ENCODE measurements at regions not wholly inside any gene's neighbourhood (a gene's known extent, or its start where the extent isn't known, plus 50 kb on each side); places are given as distances from the start of the nearest gene placed in this dataset.

DNA sequence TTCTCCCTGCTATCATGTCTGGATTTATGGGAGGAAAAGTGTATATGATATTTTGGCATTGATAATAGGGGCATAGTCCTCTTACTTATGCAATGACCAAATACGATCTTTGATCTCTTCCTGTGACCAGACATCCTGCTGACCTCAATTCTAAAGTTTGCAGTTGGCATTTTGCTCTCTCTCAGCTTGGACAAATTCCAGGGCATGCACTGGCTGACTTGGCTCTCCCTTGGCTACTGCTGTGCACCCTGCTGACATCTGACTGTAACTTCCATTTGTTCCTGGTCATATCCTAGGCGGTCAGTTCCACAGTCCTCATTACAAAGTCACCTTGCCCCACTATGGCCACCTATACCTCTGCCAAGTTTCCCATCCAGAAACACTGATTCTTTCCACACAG is 380.7 kb upstream of the NR5A2 start:
- no peak for DNase-seq (ENCODE audit: low read depth in 3 of 3, low spot score in 2 of 3)

DNA sequence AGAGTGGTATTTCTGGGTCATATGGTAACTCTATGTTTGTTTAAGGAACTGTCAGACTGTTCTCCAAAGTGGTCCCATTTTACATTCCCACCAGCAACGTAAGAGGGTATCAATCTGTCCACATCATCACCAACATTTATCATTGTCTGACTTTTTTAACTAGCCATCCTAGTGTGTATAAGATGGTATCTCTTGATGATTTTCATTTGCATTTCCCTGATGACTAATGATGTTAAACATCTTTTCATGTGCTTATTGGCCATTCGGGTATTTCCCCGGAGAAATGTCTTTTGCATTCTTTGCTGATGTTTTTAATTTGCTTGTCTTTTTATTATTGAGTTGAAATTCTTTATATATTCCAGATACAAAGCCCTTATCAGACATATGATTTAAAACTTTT is 370.1 kb upstream of the NR5A2 start:
- DNase-seq (ENCODE audit: low read depth in 3 of 3, low spot score in 2 of 3): no peak

DNA sequence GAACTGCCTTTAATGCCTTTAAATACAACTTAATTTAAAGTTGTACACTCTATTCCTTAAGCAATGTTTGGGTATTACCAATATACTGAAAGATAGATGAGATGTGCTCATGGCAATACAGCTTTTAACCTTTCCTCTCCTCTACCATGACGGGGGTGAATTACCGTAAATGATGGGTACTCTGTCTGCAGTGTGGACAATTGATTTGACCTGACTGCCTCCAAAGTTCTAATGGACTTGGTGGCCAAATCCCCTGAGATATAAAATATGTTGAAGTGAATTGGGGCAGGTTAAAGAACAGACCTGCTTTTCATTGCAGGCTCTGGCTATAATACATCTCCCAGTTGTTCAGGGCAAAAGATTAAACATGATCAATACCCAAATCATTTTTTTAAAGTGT is 367.4 kb upstream of the NR5A2 start:
- no peak for DNase-seq (ENCODE audit: low read depth in 3 of 3, low spot score in 2 of 3)

DNA sequence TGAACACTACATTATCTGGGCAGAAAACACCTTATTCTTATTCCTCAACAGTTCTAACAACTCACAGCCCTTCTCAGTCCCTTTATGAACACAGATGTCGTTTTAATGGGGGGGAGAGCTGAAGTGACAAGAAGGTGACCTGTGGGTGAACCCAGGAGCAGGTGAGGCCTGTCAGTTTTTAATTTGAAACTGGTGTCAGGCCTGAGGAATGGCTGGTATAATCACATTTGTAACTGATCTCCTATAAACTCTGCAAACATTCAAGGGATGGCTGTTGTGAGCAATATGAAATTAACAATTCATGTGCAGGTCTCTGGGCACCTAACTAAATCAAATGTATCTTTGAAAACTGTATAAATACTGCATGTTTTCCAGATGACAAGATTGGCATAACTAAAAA is 362.1 kb upstream of the NR5A2 start:
- no peak for DNase-seq (ENCODE audit: low read depth in 3 of 3, low spot score in 2 of 3)

DNA sequence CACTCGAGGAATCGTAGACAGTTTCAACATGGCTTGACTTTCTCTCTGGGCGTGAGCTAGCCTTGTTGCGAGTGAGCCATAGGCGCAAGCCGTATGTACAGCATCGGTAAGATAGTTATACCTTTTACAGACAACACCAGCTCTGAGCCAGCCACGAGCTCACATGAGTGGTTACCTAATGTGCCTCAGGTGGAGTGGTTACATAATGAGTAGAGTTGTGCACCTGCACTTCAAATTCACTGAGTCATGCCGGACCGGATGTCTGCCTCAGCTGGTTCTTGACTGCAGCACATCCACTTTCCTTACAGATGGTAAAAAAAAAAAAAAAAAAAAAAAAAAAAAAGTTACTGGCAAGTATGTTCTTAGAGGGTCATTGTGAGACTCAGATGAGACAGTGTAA is 360.4 kb upstream of the NR5A2 start:
- DNase-seq (ENCODE audit: low read depth in 3 of 3, low spot score in 2 of 3): no peak

DNA sequence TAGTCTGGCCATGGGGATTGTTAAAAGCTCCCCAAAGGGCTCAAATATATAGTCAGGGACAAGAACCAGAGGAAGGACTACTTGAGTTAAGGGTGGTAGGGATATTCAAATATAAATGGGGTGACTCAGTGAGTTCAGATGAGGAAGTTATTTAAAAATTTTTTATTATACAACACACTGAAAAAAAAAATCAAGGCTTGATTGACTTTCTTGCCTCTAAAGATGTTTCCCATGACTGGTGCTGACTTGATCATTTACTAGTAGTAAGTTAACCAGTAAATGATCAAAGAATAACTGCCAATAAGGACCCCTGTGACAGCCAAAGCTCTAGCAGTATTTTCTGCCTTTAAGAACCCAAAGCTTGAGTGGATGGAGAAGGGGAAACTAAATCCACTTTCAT is 357.6 kb upstream of the NR5A2 start:
- no peak for DNase-seq (ENCODE audit: low read depth in 3 of 3, low spot score in 2 of 3)

DNA sequence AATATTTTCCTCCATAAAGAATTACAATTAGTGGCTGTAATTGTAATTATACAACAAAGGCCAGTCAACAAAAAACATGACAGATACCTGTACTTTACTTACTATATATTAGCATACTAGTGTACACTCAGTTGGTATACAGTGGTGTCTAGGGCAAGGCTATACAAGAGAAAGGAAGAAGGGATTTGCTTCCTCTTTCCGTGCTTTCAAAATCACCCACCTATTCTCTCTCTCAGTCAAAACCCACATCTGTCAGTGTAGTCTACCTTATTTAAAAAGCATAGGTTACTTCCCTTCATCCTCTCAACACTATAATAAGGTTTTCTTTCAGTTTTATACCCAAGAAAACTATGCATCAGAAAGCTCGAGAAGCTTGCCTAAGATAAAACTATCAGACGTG is 355.8 kb upstream of the NR5A2 start:
- no peak for DNase-seq (ENCODE audit: low read depth in 3 of 3, low spot score in 2 of 3)

DNA sequence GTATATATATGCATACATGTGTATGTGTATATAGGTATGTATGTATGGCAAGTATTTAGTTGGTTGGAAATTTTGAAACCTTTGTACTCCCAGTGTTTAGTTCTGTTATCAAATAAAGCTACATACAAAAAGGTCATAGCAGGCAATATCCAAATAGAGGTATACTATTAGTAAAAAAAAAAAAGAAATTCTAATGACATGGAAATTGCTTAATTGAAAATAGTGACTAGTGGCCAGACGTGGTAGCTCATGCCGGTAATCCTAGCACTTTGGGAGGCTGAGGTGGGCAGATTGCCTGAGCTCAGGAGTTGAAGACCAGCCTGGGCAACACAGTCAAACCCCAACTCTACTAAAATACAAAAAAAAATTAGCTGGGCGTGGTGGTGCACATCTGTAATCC is 351.6 kb upstream of the NR5A2 start:
- DNase-seq (ENCODE audit: low read depth in 3 of 3, low spot score in 2 of 3): no peak

DNA sequence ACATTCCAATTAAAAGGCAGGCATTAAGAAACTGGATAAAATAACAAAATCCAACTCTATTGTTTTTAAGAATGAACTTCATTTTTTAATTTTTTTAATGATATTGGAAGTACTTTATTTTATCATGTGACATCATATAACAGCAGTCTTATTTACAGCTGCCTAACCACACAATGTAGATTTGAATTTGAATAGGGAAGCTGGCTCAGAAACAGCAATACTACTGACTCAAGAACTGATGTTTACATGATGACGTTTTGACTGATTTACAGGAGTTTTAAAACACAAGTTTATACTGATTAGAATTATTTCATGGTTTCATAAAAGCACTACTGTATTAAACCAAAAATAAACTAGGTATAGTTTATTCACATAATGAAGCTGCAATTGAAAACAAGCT is 348.7 kb upstream of the NR5A2 start:
- no peak for DNase-seq (ENCODE audit: low read depth in 3 of 3, low spot score in 2 of 3)

DNA sequence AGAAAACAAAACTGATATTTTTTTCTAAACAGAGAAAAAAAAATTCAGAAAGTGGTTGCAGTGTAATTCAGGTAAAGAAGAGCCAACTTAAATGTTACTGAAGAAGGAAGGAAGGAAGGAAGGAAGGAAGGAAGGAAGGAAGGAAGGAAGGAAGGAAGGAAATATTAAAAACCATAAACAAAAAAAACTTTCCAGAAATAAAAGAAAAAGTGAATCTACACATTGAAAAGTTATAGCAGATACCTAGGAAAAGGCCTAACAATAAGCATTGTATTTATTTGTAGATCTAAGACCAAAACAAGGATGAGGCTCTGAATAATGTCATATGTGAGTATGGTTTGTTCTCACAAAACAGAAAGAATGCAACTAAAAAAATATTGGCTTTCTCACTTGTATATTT is 345.4 kb upstream of the NR5A2 start:
- no peak for DNase-seq (ENCODE audit: low read depth in 3 of 3, low spot score in 2 of 3)

DNA sequence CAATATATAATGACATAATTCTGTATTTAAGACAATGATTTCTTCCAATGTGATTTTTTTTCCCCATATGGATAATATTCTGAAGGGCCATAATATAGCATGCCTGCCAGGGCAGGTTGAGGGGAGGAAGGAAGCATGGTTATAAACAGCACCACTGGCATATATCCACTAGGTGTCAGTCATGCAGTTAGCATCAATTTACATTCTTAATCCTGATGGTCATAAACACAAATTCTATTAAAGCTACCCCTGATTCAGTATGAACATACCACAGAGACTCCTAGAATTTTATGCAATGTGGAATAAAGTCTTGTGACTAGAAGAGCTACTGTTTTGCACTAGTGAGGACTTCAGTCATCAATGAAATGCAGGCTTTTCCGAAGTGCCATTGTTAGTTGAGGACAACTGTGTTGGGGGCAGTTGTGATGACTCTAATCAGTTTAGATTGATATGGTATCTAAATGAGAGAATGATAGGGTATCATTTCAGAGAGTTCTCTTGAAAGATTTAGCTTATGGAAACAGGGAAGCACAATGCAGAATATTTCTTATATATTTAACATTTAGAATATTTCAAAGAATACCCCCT is 342.7 kb upstream of the NR5A2 start:
- peak in 2 of 3 donors; percentile 39 to 41 for DNase-seq (ENCODE audit: low read depth in 3 of 3, low spot score in 2 of 3)

DNA sequence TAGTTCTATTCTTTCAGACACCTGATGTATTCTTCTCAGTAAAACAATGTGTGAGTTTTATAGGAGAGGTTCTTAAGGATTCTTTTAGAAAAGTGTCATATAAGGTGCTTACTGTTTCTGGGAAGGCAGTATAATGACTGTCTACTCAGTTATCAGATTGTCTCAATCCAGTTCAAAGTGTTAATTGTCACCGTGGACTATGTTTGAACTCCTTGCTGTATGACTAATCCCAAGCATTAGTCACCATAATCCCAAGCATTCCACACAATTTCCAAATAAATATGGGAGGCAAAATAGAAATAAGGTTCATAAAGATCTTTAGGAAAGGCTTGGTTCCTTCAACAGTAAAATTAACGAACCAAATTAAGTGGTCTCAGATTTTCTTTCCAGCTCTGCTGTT is 342.1 kb upstream of the NR5A2 start:
- no peak for DNase-seq (ENCODE audit: low read depth in 3 of 3, low spot score in 2 of 3)

DNA sequence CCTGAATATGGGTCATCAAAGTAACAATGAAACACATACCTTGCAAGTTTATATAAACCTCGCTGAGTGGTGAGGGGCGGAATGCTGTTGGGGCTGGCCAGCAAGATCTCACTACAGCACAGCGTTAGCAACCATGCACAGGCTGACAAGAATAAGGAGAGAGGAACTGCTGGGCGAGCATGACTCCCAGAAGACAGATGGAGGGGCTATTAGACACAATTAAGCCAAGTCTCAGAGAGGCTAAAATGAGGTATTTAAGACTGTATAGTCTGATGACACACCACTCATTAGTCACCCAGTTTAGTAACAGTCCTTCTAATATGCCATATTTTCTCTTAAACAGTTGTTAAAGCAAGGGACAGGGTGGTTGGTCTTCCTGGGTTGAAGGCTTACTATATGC is 340.2 kb upstream of the NR5A2 start:
- no peak for DNase-seq (ENCODE audit: low read depth in 3 of 3, low spot score in 2 of 3)

DNA sequence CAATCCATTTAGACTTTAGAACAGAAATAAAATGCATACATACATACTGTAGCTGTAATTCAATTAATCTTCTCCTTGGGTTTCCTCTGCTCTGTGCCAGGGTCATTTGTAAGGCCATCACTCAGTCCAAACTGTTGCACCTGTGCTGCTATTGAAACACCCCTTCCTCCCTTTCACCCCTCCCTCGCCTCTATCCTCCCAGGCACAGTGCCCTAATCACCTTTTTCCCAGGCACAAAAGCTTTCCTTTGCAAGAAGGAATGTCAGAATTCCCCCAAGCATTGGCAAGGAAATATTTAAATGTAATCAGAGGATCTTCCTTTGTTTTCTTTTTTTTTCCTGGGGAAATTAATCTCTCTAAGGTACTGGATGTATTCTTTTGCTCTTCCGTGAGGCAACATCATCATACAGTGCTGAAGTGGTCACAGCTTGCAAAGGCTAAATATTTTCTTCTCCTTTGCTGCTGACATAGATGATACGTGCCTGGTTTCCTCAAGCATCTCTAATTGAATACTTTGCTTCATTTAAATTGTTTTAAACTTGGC is 339.3 kb upstream of the NR5A2 start:
- no peak for DNase-seq (ENCODE audit: low read depth in 3 of 3, low spot score in 2 of 3)

DNA sequence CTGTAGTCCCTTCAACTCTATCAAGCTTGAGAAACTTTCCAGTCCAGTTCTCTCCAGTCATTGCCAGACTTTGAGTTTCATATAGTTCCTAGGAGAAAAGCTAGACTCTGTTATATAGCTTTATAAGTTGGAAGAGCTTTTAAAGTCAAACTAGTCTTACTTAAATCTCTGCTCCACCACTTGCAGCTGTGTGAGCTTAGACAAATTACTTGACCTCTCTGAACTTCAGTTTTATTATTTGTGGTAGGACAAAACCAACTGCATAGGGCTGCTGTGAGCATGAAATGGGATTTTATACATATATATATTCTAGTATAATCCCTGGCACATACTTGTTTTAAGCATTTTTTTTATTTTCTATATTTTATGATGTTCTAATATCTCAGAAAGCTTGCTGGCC is 338.7 kb upstream of the NR5A2 start:
- no peak for DNase-seq (ENCODE audit: low read depth in 3 of 3, low spot score in 2 of 3)

DNA sequence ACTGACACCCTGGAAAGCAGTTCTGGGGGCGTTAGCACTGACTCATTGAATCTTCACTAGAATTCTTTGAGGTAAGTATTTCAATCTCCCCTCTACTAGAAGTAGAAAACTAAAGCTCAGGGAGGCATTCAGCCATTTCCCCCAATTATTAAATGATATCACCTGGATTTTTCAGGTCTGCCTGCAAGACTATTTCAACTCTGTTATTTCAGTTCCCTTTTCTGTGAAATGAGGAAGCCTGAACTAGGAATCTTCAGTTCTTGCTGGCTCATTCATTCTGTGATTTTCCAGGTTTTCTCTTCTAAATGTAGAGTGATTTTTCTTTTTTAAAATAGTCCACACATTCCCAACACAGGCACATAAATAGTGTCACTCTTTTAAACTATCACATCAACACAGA is 337.0 kb upstream of the NR5A2 start:
- DNase-seq (ENCODE audit: low read depth in 3 of 3, low spot score in 2 of 3): no peak

DNA sequence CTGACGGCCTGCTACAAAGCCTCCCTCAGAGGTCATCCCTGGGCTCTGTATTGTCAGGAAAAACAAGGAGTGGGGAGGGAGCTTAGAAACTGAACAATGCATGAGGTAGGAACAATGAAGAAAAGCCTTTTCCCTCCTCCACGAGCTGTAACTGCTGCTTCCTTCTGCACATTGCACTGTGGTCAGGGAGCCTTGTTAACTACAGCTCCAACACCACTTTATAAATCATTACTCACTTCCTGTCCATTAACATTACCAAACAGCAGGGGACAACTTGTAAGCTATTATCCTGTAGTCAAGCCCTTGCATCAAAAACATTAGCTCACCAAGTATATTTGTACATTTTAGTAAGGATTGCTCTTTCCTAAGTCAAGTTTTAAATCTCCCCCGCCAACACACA is 336.0 kb upstream of the NR5A2 start:
- DNase-seq (ENCODE audit: low read depth in 3 of 3, low spot score in 2 of 3): no peak

DNA sequence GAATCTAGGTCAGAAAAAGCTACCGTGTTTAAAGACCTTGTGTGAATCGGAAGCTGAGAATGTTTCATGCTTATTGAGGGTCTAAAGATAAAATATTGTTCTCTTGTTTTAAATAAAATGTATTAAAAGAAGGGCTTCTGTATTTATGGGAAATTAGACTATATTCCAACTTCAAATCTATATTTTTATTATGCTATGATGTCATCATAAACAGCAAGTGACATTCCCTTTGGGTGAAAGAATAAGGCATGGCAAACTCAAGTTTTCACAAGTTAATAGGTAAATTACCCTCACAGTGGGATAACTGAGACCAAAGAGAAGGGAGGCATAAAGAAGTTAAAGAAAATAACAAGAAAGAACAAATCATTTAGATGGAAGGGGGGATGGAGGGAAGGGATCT is 333.8 kb upstream of the NR5A2 start:
- no peak for DNase-seq (ENCODE audit: low read depth in 3 of 3, low spot score in 2 of 3)

DNA sequence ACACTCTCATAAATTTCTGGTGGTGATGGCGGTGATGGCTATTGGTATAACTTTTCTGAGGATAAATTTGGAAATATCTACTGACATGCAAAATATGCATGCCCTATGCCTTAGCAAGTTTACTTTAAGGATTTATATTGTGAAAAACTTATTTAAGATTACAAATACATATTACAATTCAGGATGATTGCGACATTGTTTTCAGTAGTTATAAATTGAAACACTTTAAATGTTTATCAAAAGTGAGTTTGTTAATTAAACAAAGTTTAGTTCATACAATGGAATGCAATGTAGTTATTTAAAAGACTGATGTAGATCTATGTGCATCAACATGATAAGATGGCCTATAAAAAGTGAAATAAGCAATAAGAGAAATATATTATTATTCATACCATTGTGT is 331.3 kb upstream of the NR5A2 start:
- no peak for DNase-seq (ENCODE audit: low read depth in 3 of 3, low spot score in 2 of 3)

DNA sequence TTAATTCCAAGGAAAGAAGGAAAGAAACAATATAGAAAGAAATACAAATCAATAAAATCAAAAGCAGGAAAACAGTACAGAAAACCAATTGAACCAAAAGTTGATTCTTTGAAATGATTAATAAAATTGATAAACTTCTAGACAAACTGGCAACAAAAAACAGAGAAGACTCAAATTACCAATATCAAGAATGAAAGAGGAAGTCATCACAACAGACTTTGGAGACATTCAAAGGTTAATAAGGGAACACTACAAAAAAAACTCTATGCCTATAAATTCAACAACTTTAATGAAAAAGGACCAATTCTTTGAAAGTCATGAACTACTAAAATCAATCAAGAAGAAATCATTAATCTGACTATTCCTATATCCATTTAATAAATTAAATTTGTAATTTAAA is 329.3 kb upstream of the NR5A2 start:
- DNase-seq (ENCODE audit: low read depth in 3 of 3, low spot score in 2 of 3): no peak

DNA sequence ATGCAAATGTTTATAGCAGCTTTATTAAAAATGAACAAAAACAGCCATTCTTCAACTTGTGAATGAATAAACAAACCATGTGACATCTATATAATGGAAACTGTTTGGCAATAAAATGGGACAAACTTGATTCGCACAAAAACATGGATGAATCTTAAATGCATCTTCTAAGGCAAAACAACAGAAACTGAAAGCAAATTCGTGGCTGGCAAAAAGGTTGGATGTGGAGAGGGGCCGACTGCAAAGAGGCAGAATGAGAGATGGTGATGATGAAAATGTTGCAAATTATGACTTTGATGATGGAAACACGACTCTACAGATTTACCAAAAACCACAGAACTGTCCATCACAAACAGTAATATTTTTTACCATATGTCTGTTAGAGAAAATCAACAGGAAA is 327.0 kb upstream of the NR5A2 start:
- no peak for DNase-seq (ENCODE audit: low read depth in 3 of 3, low spot score in 2 of 3)

DNA sequence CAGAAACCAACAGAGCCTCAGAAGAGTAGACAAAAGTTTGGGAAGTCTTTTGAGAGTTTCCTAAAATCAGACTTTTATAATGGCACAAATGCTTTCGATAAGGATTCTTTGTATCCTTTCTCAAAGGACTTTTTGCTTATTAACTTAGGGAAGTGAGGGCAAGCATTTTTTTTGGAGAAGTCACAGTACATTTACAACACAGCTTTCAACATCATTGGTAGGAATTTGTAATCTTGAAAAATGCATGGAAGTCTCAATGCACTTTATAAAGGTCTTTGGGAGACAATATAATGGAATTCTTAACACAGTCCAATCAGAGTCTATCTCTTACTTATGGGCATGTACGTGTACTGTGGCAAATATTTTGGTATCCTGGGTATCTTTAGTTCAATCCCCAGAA is 325.8 kb upstream of the NR5A2 start:
- no peak for DNase-seq (ENCODE audit: low read depth in 3 of 3, low spot score in 2 of 3)

DNA sequence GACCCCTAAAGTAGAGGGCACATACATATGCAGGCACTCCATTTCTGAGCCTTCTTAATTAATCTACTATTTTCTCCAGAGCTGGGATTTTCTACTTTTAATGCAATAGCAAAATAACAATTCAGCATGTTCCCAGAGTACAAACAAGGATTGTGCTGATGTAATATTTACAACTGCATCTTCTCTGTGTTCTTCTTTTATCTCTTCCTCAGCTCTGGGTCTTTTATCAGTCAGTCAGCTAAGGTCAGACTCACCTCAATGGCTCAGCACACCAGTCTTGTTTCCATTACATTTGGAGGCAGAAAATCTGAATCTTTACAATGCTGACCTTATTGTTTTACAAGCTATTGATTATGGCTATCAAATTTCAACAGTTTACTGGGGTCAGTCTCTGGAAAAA is 323.3 kb upstream of the NR5A2 start:
- no peak for DNase-seq (ENCODE audit: low read depth in 3 of 3, low spot score in 2 of 3)
